ENCODE measurements at regions not wholly inside any gene's neighbourhood (a gene's known extent, or its start where the extent isn't known, plus 50 kb on each side); places are given as distances from the start of the nearest gene placed in this dataset.
"Not testable (repeated sequence)": the region's sequence is repeated elsewhere in the genome, so short reads cannot be mapped to it uniquely, and the experiment has no call there.

- TF ChIP-seq FOXM1 (IDR thresholded peaks at IDR 0.05; ENCODE audit: borderline replicate concordance), result no peak; the same call in 1 of the 2 replicates
- no peak for TF ChIP-seq TARDBP (IDR thresholded peaks at IDR 0.05)
- no peak for TF ChIP-seq BHLHE40 (IDR thresholded peaks at IDR 0.05; ENCODE audit: borderline replicate concordance)
- no peak for TF ChIP-seq ARNT (IDR thresholded peaks at IDR 0.05)
- no peak for TF ChIP-seq CTBP1 (IDR thresholded peaks at IDR 0.05; ENCODE audit: borderline replicate concordance)
- TF ChIP-seq FOXA1 (IDR thresholded peaks at IDR 0.05), result no peak
- no peak for TF ChIP-seq FOXK2 (IDR thresholded peaks at IDR 0.05)
- no peak for TF ChIP-seq HDGF (IDR thresholded peaks at IDR 0.05; ENCODE audit: borderline replicate concordance)
- 0 out of 2 replicates have a peak, but pooled peaks have one; percentile 24 for TF ChIP-seq LEF1 (IDR thresholded peaks at IDR 0.05; ENCODE audit: borderline replicate concordance)
- TF ChIP-seq ELF4 (IDR thresholded peaks at IDR 0.05), result peak; percentile 59
- peak; percentile 57 for TF ChIP-seq L3MBTL2 (conservative IDR thresholded peaks at IDR 0.05)
- TF ChIP-seq SP1 (IDR thresholded peaks at IDR 0.05), result no peak
- TF ChIP-seq SUZ12 (IDR thresholded peaks at IDR 0.05), result no peak
- DNase-seq (ENCODE audit: extremely low spot score), result peak; percentile 94
- POLR2A ChIA-PET, result interaction anchor here (0.6 to 0.7 kb wide), 3 partner anchors 18 to 363 kb away, joined by 3 read pairs; no protein-coding TSS in a partner anchor
- CTCF ChIA-PET, result no interaction called here
Measured at GRCh38 chr17:47066841-47067682, 88.0 kb upstream of the RPRML start.

GRCh38 chr17:47066095-47066494 is 87.0 kb upstream of the RPRML start:
- ChIA-PET CTCF (no interaction called here), POLR2A (no interaction called here)
- TF ChIP-seq TARDBP (IDR thresholded peaks at IDR 0.05), result no peak
- TF ChIP-seq FOXK2 (IDR thresholded peaks at IDR 0.05), result no peak
- no peak for TF ChIP-seq SP1 (IDR thresholded peaks at IDR 0.05)
- no peak for TF ChIP-seq ZNF384 (IDR thresholded peaks at IDR 0.05)
- TF ChIP-seq PKNOX1 (IDR thresholded peaks at IDR 0.05), result no peak
- no peak for TF ChIP-seq FOXA1 (IDR thresholded peaks at IDR 0.05)
- no peak for TF ChIP-seq CTBP1 (IDR thresholded peaks at IDR 0.05; ENCODE audit: borderline replicate concordance)
- TF ChIP-seq NFRKB (IDR thresholded peaks at IDR 0.05), result no peak
- TF ChIP-seq SUZ12 (IDR thresholded peaks at IDR 0.05), result no peak
- TF ChIP-seq LEF1 (IDR thresholded peaks at IDR 0.05; ENCODE audit: borderline replicate concordance), result no peak
- no peak for TF ChIP-seq HDGF (IDR thresholded peaks at IDR 0.05; ENCODE audit: borderline replicate concordance)
- TF ChIP-seq FOXM1 (IDR thresholded peaks at IDR 0.05; ENCODE audit: borderline replicate concordance), result no peak
- no peak for TF ChIP-seq ELF4 (IDR thresholded peaks at IDR 0.05)
- no peak; the same call in 1 of the 2 replicates for TF ChIP-seq L3MBTL2 (conservative IDR thresholded peaks at IDR 0.05)
- TF ChIP-seq BHLHE40 (IDR thresholded peaks at IDR 0.05; ENCODE audit: borderline replicate concordance), result no peak
- TF ChIP-seq ARNT (IDR thresholded peaks at IDR 0.05), result no peak
- no peak for DNase-seq (ENCODE audit: extremely low spot score)

- ChIA-PET POLR2A (no interaction called here), CTCF (interaction anchor here (0.7 kb wide), 1 partner anchor 1166 kb away, joined by 3 read pairs; no protein-coding TSS in a partner anchor)
- DNase-seq (ENCODE audit: extremely low spot score), result no peak
- no peak for TF ChIP-seq FOXA1 (IDR thresholded peaks at IDR 0.05)
Measured at GRCh38 chr17:47064684-47065083, 85.6 kb upstream of the RPRML start.

DNA sequence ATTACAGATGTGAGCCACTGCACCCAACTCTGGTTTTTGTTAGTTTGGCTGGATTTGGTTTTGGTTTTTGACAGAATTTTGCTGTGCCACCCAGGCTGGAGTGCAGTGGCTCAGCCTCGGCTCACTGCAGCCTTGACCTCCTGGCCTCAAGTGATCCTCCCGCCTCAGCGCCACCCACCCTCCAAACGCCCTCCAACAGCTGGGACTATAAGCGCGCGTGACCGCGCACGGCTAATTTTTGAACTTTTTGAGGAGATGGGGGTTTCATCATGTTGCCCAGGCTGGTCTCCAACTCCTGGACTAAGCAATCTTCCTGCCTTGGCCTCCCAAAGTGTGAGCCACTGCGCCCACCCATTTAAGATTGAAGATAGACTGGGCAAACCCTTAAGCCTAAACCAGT is 84.4 kb upstream of the RPRML start:
- TF ChIP-seq SP1 (IDR thresholded peaks at IDR 0.05), result no peak
- no peak for TF ChIP-seq FOXK2 (IDR thresholded peaks at IDR 0.05)
- no peak for TF ChIP-seq TARDBP (IDR thresholded peaks at IDR 0.05)
- no peak for TF ChIP-seq BHLHE40 (IDR thresholded peaks at IDR 0.05; ENCODE audit: borderline replicate concordance)
- TF ChIP-seq FOXA1 (IDR thresholded peaks at IDR 0.05), result no peak
- no peak for TF ChIP-seq SUZ12 (IDR thresholded peaks at IDR 0.05)
- TF ChIP-seq HDGF (IDR thresholded peaks at IDR 0.05; ENCODE audit: borderline replicate concordance), result no peak
- no peak for TF ChIP-seq FOXM1 (IDR thresholded peaks at IDR 0.05; ENCODE audit: borderline replicate concordance)
- TF ChIP-seq ARNT (IDR thresholded peaks at IDR 0.05), result no peak
- TF ChIP-seq PKNOX1 (IDR thresholded peaks at IDR 0.05), result no peak
- no peak for TF ChIP-seq ZNF384 (IDR thresholded peaks at IDR 0.05)
- no peak for TF ChIP-seq CTBP1 (IDR thresholded peaks at IDR 0.05; ENCODE audit: borderline replicate concordance)
- TF ChIP-seq NFRKB (IDR thresholded peaks at IDR 0.05), result no peak
- no peak for TF ChIP-seq ELF4 (IDR thresholded peaks at IDR 0.05)
- no peak for TF ChIP-seq L3MBTL2 (conservative IDR thresholded peaks at IDR 0.05)
- TF ChIP-seq LEF1 (IDR thresholded peaks at IDR 0.05; ENCODE audit: borderline replicate concordance), result no peak
- POLR2A ChIA-PET, result no interaction called here
- CTCF ChIA-PET, result no interaction called here
- no peak for DNase-seq (ENCODE audit: extremely low spot score)

DNA sequence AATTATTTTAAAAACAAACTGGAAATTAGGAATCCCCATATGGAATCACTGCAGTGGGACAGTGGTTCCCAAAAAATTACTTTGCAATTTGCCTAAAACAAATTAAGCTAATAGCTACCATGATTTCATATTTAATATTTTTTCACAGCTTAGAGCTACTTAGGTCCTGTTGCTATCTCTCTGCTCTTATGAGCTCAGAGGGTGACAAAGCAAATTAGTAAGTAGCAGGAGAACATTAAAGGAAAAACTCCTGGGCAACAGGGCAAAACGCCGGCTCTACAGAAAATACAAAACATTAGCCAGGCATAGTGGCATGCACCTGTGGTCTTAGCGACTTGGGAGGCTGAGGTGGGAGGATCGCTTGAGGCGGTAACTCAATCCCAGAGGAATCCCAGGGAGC is 83.8 kb upstream of the RPRML start:
- POLR2A ChIA-PET; CTCF ChIA-PET; DNase-seq (ENCODE audit: extremely low spot score): not testable (repeated sequence)

GRCh38 chr17:47060005-47060404 is 81.0 kb upstream of the RPRML start:
- CTCF ChIA-PET; POLR2A ChIA-PET; DNase-seq (ENCODE audit: extremely low spot score): not testable (repeated sequence)
- TF ChIP-seq PKNOX1 (IDR thresholded peaks at IDR 0.05), result peak; percentile 64
